NCI-H524 treated with DMSO at 0.1 percent for 48 hours (cell line): ENCODE measurements at regions not wholly inside any gene's neighbourhood (a gene's known extent, or its start where the extent isn't known, plus 50 kb on each side); places are given as distances from the start of the nearest gene placed in this dataset.
A peak's percentile ranks its signal among the peaks of the same experiment; 100 is the strongest.

Source experiments
- DNase-seq: peaks from one replicate; lab custom pipeline; 2025; lab: John Stamatoyannopoulos, UW

DNA sequence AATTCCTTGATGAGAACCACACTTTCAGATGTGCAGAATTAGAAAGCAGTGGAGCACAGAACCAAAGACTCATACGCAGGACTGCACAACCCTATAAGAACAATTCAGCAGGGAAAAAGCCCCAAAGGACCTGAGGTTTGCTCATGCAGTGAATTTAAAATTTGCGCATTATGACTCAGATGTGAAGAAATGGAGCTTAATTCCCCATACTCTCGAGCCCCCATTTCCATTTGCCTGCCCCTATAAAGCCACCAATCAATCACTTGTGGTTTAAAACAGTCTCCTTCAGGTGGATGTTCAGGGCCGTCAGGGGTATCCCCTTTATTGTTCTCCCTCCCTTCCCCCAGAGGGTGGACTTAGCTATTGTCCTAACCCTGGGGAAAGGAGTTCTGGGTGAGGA is 221.2 kb downstream of the IGSF11 start:
- DNase-seq: no peak

- DNase-seq: peak; percentile 36
Measured at GRCh38 chr3:118817748-118818165, 216.9 kb downstream of the IGSF11 start.

DNA sequence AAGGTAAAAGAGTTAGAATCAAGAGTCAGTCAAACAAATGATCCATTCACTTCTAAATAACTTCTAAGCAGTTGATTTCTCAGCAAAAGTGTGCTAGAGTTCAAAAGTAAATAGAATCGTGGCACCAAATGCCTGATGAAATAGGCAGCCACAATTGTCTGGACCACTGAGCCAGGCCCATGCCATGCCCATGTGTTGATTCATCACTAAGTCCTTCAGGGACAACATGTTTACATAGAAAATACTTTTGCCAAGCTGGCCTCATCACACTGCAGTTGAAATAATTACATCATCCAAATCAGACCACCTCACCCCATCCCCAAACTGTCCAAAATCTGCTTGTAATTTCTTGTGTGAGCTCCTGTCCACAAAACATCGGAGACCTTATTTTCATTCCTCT is 216.3 kb downstream of the IGSF11 start:
- no peak for DNase-seq

DNA sequence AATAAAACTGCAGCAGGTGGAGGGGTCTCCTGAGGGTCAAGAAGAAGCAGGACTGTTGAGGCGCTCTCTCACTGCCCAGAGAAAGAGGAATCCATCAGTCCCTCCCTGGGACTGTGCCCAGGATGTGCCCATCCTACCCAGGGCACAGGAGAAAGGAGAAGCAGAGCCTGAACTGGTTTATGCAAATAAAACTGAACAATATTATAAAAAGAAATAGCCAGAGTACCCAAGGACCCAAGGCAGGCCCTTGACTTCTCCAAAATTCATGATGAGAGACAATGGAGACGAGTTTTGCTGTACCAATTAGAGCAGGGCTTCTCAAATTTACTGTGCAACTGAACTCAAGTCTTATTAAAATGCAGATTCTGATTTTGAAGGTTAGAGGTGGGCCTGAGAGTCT is 211.0 kb downstream of the IGSF11 start:
- no peak for DNase-seq

GRCh38 chr3:118827446-118827845 is 207.2 kb downstream of the IGSF11 start:
- no peak for DNase-seq

DNA sequence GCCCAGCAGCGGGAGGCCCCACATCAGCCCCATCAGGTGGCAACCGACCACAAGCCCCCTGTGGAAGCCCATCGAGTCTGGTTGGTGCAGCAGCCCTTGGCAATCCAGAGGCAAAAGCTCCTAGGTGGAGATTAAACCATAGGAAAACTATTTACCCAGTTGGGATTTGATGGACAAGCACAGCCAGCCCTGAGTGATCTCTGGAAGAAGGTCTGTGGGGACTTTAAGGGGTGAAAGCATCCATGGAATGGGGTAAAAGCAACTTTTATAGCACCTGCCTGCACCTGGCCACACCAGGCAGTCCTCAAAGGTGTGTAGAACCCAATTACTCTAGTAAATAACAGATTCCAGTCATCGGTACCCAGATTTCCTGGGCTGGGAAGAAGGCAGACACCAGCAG is 206.3 kb downstream of the IGSF11 start:
- DNase-seq: no peak

DNA sequence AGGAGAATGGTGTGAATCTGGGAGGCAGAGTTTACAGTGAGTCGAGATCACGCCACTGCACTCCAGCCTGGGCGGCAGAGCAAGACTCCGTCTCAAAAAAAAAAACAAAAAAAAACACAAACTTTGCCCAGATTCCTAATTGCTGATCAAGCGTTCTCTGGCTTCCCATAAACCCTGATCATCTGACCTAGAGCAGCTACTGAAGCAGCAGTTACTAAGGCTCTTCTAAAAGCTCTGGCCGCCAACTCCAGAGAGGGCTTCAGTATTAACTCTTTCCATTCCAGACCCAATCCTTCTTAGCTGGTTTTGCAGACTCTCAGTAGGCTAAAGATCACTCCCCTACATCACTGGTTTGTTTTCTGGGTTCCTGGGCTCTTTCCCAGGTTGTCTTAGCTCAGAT is 201.6 kb downstream of the IGSF11 start:
- no peak for DNase-seq

- DNase-seq: no peak
Measured at GRCh38 chr3:118838871-118839270, 195.8 kb downstream of the IGSF11 start.

DNA sequence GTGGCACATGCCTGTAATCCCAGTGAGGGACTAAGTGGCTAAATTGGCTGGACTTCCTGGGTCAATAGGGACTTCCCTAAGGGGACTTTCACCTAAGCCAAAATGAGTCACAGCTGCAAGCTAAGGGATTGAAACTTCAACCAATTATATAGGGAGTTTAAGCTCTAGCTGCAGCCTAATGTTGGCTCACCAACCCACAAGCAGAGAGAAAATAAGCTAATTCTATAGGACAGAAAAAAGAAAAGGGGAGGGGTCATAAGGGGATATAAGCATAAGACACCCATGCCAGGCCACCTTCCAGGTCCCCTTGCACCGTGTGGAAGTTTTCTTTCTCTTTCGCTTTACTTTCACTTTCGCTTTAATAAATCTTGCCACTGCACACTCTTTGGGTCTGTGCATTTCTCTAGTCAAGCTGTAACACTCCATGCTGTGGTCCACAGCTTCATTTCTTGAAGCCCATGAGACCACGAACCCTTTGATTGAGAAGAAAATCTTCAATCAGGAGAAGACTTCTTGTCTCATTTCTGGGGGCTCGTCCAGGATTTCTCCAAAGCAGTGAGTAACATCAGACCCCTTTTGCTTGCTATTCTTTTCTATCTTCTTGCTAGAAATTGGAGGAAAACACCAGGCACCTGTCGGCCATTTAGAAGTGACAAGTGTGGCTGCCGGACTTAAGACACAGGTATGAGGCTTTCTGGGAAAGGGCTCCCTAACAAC is 192.3 kb downstream of the IGSF11 start:
- no peak for DNase-seq

DNA sequence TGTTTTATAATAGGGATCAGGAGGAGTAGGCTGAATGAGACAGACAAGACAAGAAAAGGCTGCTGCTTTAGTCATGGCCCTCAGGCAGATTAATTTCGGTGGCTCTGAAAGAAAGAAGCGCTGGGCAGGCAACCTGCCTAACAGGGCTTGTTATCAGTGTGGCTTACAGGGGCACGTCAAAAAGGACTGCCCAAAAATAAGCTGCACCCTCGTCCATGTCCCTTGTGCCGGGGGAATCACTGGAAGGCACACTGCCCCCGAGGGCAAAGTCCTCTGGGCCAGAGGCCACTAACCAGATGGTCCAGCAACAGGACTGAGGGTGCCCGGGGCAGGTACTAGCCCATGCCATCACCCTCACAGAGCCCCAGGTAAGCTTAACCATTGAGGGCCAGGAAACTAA is 188.5 kb downstream of the IGSF11 start:
- DNase-seq: no peak
